NCI-H187 treated with DMSO at 0.1 percent for 48 hours (cell line): ENCODE measurements at regions not wholly inside any gene's neighbourhood (a gene's known extent, or its start where the extent isn't known, plus 50 kb on each side); places are given as distances from the start of the nearest gene placed in this dataset.
A peak's percentile ranks its signal among the peaks of the same experiment; 100 is the strongest.

Source experiments
- DNase-seq: peaks from one replicate; lab custom pipeline; 2025; lab: John Stamatoyannopoulos, UW

GRCh38 chr15:46251903-46252302, 617.1 kb downstream of the SQOR start:
- DNase-seq: no peak

GRCh38 chr15:46258056-46258455, 623.2 kb downstream of the SQOR start:
- no peak for DNase-seq

GRCh38 chr15:46260937-46261336, 626.1 kb downstream of the SQOR start:
- no peak for DNase-seq

- DNase-seq: no peak
Measured at GRCh38 chr15:46265664-46266347, 631.0 kb downstream of the SQOR start.

- no peak for DNase-seq
Measured at GRCh38 chr15:46266661-46267060, 631.8 kb downstream of the SQOR start.

- DNase-seq: no peak
Measured at GRCh38 chr15:46270481-46271147, 635.8 kb downstream of the SQOR start.

- no peak for DNase-seq
Measured at GRCh38 chr15:46275701-46276100, 640.9 kb downstream of the SQOR start.

GRCh38 chr15:46277451-46277850, 642.6 kb downstream of the SQOR start:
- no peak for DNase-seq

- DNase-seq: peak; percentile 65
Measured at GRCh38 chr15:46278062-46278461, 643.2 kb downstream of the SQOR start.

- DNase-seq: peak; percentile 44
Measured at GRCh38 chr15:46278486-46279090, 643.8 kb downstream of the SQOR start.

- peak; percentile 59 for DNase-seq
Measured at GRCh38 chr15:46280762-46281542, 646.1 kb downstream of the SQOR start.

GRCh38 chr15:46293550-46293949, 658.7 kb downstream of the SQOR start:
- no peak for DNase-seq

GRCh38 chr15:46296002-46296401, 661.2 kb downstream of the SQOR start:
- DNase-seq: no peak

GRCh38 chr15:46296797-46297196, 662.0 kb downstream of the SQOR start:
- no peak for DNase-seq

GRCh38 chr15:46297766-46298165, 662.9 kb downstream of the SQOR start:
- no peak for DNase-seq

- no peak for DNase-seq
Measured at GRCh38 chr15:46300716-46301115, 665.9 kb downstream of the SQOR start.

- no peak for DNase-seq
Measured at GRCh38 chr15:46301291-46301690, 666.5 kb downstream of the SQOR start.

- no peak for DNase-seq
Measured at GRCh38 chr15:46301826-46302225, 667.0 kb downstream of the SQOR start.

- no peak for DNase-seq
Measured at GRCh38 chr15:46304321-46304720, 669.5 kb downstream of the SQOR start.

- DNase-seq: no peak
Measured at GRCh38 chr15:46307746-46308145, 672.9 kb downstream of the SQOR start.

- no peak for DNase-seq
Measured at GRCh38 chr15:46309914-46310313, 675.1 kb downstream of the SQOR start.

GRCh38 chr15:46312133-46312740, 677.4 kb downstream of the SQOR start:
- DNase-seq: peak; percentile 32
